ENCODE measurements at regions not wholly inside any gene's neighbourhood (a gene's known extent, or its start where the extent isn't known, plus 50 kb on each side); places are given as distances from the start of the nearest gene placed in this dataset.

- no peak for DNase-seq (ENCODE audit: low read depth)
Measured at GRCh38 chr10:2173327-2173726, 436.0 kb upstream of the ADARB2 start.

GRCh38 chr10:2165771-2166460, 428.6 kb upstream of the ADARB2 start:
- DNase-seq (ENCODE audit: low read depth) = no peak

- DNase-seq (ENCODE audit: low read depth) = no peak
Measured at GRCh38 chr10:2150288-2150687, 413.0 kb upstream of the ADARB2 start.

GRCh38 chr10:2145926-2146478, 408.7 kb upstream of the ADARB2 start:
- DNase-seq (ENCODE audit: low read depth) = no peak

- DNase-seq (ENCODE audit: low read depth) = no peak
Measured at GRCh38 chr10:2145491-2145890, 408.2 kb upstream of the ADARB2 start.

- no peak for DNase-seq (ENCODE audit: low read depth)
Measured at GRCh38 chr10:2144584-2144983, 407.3 kb upstream of the ADARB2 start.

GRCh38 chr10:2143213-2143835, 406.0 kb upstream of the ADARB2 start:
- DNase-seq (ENCODE audit: low read depth) = no peak

GRCh38 chr10:2139746-2140145, 402.4 kb upstream of the ADARB2 start:
- no peak for DNase-seq (ENCODE audit: low read depth)

- DNase-seq (ENCODE audit: low read depth) = no peak
Measured at GRCh38 chr10:2137549-2138174, 400.3 kb upstream of the ADARB2 start.

GRCh38 chr10:2130705-2131305, 393.5 kb upstream of the ADARB2 start:
- DNase-seq (ENCODE audit: low read depth) = no peak

GRCh38 chr10:2128991-2129390, 391.7 kb upstream of the ADARB2 start:
- no peak for DNase-seq (ENCODE audit: low read depth)

- DNase-seq (ENCODE audit: low read depth) = no peak
Measured at GRCh38 chr10:2124135-2124534, 386.8 kb upstream of the ADARB2 start.

- no peak for DNase-seq (ENCODE audit: low read depth)
Measured at GRCh38 chr10:2122431-2123124, 385.3 kb upstream of the ADARB2 start.

GRCh38 chr10:2121929-2122328, 384.6 kb upstream of the ADARB2 start:
- no peak for DNase-seq (ENCODE audit: low read depth)

GRCh38 chr10:2121315-2121714, 384.0 kb upstream of the ADARB2 start:
- no peak for DNase-seq (ENCODE audit: low read depth)

- DNase-seq (ENCODE audit: low read depth) = no peak
Measured at GRCh38 chr10:2120746-2121145, 383.4 kb upstream of the ADARB2 start.

GRCh38 chr10:2119316-2119715, 382.0 kb upstream of the ADARB2 start:
- DNase-seq (ENCODE audit: low read depth) = no peak

- no peak for DNase-seq (ENCODE audit: low read depth)
Measured at GRCh38 chr10:2118201-2118600, 380.9 kb upstream of the ADARB2 start.

GRCh38 chr10:2117641-2118040, 380.3 kb upstream of the ADARB2 start:
- DNase-seq (ENCODE audit: low read depth) = no peak

GRCh38 chr10:2111965-2112364, 374.6 kb upstream of the ADARB2 start:
- no peak for DNase-seq (ENCODE audit: low read depth)

GRCh38 chr10:2108496-2108895, 371.2 kb upstream of the ADARB2 start:
- no peak for DNase-seq (ENCODE audit: low read depth)

- DNase-seq (ENCODE audit: low read depth) = no peak
Measured at GRCh38 chr10:2106641-2107040, 369.3 kb upstream of the ADARB2 start.
